Activated T-helper 9 cell treated with anti-CD3 and anti-CD28 coated beads, Interleukin-2, amount 50 U/mL, for 16 hours (primary cell): ENCODE measurements at regions not wholly inside any gene's neighbourhood (a gene's known extent, or its start where the extent isn't known, plus 50 kb on each side); places are given as distances from the start of the nearest gene placed in this dataset.

Source experiments
- DNase-seq: peaks from one replicate; pipeline ENCODE4 v3.0.0-alpha.2; 2020; ENCODE audit warnings: low read depth

- DNase-seq = no peak
These were observed 50.6 kb upstream of the YWHAQ start for GRCh38 chr2:9681427-9681817.

DNA sequence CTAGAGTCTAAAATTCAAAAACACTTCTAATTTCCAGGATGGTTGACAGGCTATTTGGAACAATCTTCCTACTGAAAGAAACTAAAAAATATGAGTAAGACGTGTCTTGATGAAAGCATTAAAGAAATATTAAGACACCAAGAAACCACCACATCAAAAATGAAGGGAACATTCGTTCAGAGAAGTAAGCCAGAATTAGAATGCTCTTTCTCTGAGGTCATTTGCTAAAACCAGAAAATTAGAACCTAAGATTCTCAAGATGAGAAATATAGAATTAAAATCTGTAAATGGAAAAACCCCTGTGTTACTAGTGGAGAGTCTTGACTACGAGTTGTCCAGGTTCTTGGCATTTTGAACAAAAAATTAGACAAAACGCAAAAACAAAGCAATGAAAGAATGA is 54.8 kb upstream of the YWHAQ start:
- no peak for DNase-seq

GRCh38 chr2:9686061-9686460 is 55.3 kb upstream of the YWHAQ start:
- DNase-seq = no peak

DNA sequence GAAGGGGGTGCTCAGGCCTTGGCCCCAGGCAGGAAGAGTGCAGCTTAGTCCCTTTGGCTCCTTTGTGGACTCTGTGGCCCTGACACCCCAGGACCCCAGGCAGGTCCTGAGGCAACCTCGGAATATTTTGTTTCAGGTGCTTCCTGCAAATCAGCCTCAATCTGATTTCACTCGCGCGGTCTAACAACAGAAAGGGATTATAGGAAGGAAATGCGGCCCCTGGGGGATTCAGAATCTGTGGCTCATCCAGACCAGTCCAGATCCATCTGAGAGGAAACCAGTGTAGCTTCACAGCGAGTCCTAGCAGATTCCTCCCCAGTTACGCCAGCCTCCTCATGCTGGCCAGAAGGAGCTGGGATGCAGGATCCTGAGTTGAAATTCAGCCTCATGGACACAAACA is 59.5 kb upstream of the YWHAQ start:
- no peak for DNase-seq

- DNase-seq = no peak
These were observed 60.1 kb upstream of the YWHAQ start for GRCh38 chr2:9690716-9691498.

DNA sequence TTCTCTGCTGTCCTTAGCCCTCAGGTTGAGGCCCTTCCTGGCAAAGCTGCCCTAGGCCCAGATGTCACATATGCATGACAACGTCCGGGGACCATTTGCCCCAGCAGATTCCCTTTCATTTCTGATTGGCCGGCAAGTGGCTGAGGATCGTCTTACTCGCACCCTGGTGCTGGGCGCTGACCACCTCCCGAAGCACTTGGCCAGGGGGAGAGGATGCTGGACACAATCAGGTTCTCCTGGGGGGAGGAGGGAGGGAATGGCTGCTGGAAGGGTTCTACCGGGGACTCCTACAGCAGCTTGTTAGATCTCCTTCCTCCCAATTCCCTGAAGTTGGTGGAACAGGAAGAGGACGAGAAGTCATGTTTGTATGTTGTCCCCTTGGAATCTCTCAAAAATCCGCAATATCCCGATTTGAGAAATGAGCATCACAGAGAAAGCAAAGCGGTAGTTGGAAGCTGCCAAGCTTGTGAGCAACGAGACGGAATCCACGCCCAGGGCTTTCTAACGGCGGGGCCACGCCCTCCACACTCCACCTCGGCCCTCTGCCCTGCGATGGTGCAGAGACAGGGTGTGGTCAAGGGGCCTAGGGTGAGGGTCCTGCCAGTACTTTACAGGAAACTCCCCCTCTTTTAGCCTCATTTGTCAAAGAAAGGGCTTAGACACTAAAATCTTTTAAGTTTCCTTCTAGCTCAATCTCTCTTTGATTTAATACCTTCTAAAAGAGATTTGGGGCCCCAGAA is 61.8 kb upstream of the YWHAQ start:
- DNase-seq = no peak

- DNase-seq = no peak
These were observed 62.3 kb upstream of the YWHAQ start for GRCh38 chr2:9693196-9693491.

DNA sequence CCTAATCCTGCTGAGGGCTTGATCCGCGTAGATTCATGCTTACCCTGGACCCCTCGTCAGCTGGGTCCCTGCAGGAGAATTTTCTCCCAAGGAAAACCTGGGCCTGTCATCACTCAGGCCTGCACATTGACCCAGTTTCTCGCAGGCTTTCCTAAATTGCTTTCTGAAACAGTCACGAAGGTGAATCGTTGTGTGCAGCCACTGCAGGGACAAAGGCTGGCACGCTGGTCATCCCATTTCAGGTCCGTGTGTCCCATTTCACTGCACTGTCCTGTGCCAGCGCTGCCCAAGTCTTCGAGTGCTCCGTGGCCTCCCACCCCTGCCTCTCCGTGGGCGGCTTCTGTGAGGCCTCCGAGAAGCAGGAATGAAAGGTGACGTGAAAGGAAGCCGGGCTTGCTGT is 62.8 kb upstream of the YWHAQ start:
- no peak for DNase-seq

DNA sequence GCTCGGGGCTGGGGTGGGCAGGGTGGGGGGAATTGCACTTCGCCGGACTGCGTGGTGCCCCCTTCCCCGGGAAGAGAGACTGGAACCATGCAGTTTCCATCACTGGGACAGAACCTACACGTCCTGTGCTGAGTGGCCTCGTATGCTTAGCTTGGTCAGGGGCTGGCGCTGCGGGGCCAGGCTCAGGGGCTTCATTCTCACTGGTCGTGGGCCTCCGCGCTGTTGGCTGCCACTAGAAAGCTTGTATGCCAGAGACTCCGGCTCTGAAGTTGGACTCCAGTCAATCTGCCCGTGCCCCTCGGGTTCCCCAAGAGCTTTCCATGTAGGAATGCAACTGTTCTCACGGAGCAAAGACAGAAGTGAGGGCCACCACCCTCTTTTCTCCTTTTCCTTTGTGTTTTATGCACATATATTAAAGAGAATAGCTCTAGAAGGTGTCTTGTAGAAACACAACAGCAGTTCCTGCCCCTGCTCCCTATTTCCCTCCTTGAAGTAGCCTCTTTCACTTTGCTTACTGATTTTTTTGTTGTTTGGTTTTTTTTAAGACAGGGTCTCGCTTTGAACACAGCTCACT is 64.0 kb upstream of the YWHAQ start:
- no peak for DNase-seq

GRCh38 chr2:9695941-9696340 is 65.1 kb upstream of the YWHAQ start:
- no peak for DNase-seq

- DNase-seq = no peak
These were observed 65.9 kb upstream of the YWHAQ start for GRCh38 chr2:9696731-9697130.

DNA sequence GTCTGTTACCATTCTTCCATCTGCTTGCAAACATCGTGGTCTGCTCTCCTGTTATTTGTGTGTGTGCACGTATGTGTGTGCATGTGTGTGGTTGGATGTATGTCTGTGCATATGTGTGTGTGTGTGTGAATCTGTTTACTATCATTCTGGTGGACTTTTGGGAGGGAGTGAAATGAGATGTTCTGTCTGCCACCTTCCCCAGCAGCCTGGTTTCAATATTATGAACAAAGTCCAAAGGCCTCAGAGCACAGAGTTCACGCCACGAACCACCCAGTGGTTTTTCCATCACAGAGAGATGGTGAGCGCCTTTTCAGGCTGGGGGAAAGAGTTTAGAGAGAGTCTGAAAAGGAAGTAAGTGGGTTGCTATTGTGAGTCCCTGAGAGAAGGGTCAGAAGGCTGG is 67.1 kb upstream of the YWHAQ start:
- DNase-seq = no peak

- DNase-seq = no peak
These were observed 68.6 kb upstream of the YWHAQ start for GRCh38 chr2:9699139-9700108.

DNA sequence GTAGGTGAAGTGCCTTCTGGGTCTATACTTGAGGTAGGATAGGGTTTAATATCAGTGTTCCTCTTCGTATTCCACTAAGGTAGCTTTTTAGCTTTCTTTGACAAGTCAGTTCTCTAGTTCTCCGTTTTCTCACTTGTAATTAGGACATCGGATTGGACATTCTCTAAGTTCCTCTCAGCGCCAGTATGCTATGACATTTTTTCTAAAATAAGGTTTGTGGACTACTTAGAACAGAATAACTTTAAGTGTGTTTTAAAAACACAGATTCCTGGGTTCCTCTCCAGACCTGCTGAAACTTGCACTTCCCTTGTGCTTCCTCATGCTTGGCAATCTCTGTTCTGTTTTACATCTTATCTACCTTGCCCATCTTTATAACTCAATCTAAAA is 69.3 kb upstream of the YWHAQ start:
- no peak for DNase-seq

GRCh38 chr2:9702604-9703084 is 71.8 kb upstream of the YWHAQ start:
- DNase-seq = no peak

DNA sequence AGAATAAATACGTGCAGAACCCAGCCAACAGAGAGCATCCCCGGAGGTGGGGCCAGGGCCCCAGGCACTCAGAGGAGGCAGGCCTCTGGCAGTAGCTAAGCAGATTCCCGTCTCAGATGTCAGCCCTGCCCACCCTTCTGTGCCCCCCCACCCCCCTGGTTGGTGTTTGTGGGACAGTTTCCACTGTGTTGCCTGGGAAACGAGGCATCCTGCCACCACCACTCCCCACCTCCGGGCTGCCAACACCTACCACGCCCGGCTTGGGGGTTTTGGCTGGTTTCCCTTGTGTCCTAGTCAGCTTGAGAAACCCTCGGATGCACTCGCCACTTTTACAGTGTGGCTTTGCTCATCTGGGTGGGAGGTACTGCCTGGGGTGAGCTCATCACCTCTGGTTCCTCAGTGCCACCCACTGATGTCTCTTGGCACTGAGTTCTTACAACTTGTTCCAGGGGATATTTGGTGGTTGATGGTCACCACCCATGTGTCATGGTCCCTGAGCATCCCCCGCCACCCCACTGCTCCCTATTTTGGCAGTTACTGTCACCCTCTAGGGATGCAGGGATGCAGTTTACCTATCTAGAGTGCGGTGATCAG is 72.4 kb upstream of the YWHAQ start:
- peak; percentile 79 for DNase-seq

DNA sequence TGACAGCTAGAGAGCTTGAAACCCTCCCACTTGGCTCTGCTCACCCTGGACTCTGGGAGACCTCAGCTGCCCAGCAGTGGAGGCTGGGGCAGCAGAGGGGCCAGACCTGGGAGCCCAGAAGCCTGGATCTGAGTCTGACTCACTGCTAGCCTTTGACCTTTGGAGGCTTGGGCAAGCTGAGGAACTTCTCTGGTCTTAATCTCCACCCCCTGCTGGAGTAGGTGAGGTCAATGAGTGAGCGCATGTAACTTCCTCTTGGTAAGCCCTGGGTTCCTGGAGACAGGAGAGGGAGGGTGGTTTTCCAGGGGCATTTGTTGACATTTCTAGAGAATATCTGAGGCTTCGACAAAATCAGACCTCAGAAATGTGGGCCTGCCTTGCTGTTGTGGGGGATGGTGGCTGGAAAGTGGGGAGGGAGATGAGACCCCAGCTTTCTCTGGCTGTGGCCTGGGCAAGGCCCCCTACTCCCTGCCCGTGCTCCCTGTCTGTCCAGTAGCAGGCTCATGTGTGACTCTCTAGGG is 73.0 kb upstream of the YWHAQ start:
- DNase-seq = no peak

DNA sequence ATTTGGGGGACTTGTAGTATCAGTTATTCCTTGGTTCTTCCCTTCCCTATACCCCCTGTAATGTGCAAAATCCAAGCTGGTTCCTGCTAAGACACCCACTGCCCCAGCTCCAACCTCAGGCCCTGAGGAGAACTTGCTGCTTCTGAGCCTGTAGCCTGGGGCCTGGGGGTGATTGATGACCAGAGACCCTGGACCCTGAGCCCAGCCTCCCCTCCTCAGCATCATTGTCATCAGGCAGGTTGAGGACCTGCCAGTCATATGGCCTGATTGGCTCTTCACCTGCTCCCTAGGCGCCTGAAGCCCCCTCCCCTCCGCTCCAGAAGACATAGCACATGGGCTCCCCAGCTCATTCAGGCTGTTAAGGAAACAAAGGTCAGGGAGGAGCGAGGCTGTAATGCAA is 73.8 kb upstream of the YWHAQ start:
- DNase-seq = no peak

DNA sequence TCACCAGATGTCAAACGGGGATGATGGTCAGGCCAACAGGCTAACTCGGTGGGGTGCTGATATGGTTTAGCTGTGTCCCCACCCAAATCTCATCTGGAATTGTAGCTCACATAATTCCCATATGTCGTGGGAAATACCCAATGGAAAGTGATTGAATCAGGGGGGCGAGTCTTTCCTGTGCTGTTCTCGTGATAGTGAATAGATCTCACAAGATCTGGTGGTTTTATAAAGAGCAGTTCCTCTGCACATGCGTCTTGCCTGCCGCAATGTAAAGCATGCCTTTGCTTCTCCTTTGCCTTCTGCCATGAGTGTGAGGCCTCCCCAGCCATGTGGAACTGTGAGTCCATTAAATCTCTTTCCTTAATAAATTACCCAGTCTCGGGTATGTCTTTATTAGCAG is 74.4 kb upstream of the YWHAQ start:
- DNase-seq = no peak

DNA sequence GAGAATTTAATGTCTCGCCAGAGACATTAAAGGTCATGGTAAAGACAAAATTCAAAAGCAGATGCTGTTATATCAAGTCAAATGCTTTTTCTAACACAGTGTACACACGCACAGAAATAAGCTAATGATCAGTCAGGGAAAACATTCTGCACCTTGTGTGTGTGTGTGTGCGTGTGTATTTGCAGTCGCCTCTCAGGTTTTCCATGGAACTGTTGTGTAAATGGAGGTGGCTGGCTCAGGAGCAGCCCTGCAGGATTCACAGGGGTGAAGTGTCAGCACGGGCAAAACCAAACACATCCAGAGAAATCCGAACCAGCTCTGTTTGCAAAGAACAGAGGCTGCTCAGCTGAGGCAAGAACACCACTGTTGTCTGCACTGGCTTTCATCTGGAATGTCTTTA is 76.2 kb upstream of the YWHAQ start:
- DNase-seq = no peak

DNA sequence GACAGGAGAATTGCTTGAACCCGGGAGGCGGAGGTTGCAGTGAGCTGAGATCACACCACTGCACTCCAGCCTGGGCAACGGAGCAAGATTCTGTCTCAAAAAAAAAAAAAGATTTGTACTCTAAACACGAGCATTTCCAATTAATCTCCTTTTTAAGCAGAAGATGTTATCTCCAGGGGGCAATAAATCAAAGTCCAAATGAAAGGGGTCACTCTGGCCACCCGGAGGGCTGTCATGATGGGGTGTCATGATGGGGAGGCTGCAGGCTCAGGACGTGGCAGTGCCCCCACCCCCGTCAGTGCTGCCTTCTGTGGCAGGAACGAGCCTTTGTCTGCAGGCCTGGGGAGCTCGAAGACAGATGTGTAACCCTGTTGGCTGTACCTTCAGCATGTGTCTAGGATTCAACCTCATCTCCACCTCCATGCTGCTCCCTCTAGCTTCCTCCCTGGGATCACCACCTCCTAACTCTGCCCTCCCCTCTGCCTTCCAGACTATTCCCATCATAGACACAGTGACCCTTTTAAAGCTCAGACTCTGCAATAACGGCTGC is 76.9 kb upstream of the YWHAQ start:
- no peak for DNase-seq
